ENCODE measurements at regions not wholly inside any gene's neighbourhood (a gene's known extent, or its start where the extent isn't known, plus 50 kb on each side); places are given as distances from the start of the nearest gene placed in this dataset.

- no peak for DNase-seq (ENCODE audit: low read depth, low spot score)
- Histone ChIP-seq H3K4me3 (replicated peaks in 1 of 2; ENCODE audit: low read depth in 1 of 2, low read length in 2 of 2) (no peak overlapping the region), H3K9ac (ENCODE audit: low read length) (no peak overlapping the region), H3K36me3 (ENCODE audit: control insufficient read depth in 1 of 2, insufficient read depth in 2 of 2, low read length in 2 of 2) (no peaks in the 10 kb centered on the region), H3K79me2 (ENCODE audit: insufficient read depth, low read length) (no peaks in the 10 kb centered on the region), H3K4me1 (ENCODE audit: control insufficient read depth in 1 of 2, insufficient read depth in 2 of 2, low read length in 2 of 2) (no peaks in the 10 kb centered on the region), H3K9me3 (ENCODE audit: control insufficient read depth in 1 of 2, insufficient read depth in 1 of 2, low read depth in 1 of 2, low read length in 2 of 2) (no peaks in the 10 kb centered on the region), H3K27ac (ENCODE audit: low read depth, low read length) (no peak overlapping the region), H4K20me1 (ENCODE audit: insufficient read depth) (no peaks in the 10 kb centered on the region), H3K27me3 (ENCODE audit: insufficient read depth, low read length) (peaks cover 17% of the 10 kb centered on the region), H2AFZ (ENCODE audit: low read depth, low read length, poor library complexity, severe bottlenecking) (no peak overlapping the region), H3K4me2 (ENCODE audit: low read length) (no peak overlapping the region), H3K9me2 (ENCODE audit: insufficient read depth) (no peaks in the 10 kb centered on the region)
- intact Hi-C loops (cut with micrococcal nuclease) = no loop called here
- no TSS peak for BruUV-seq (replicated peaks)
- ChIA-PET POLR2A (no interaction called here), RAD21 (ENCODE audit: low non-redundant PET in 1 of 2, low total read pairs in 2 of 2, uncharacterized antibody in 2 of 2, unreplicated experiment in 2 of 2) (no interaction called here), CTCF (interaction anchor here (1.4 kb wide), 1 partner anchor 10 kb away, joined by 4 read pairs; no protein-coding TSS in a partner anchor)
- TF ChIP-seq CBX3 (IDR thresholded peaks at IDR 0.05; ENCODE audit: low read depth) (no peak), ELF1 (IDR thresholded peaks at IDR 0.05; ENCODE audit: borderline replicate concordance, low read depth) (no peak), TCF7L2 (IDR thresholded peaks at IDR 0.05; ENCODE audit: borderline replicate concordance, extremely low read depth, insufficient read depth, insufficient read length) (no peak), EZH2 (IDR thresholded peaks at IDR 0.05) (no peak), POLR2AphosphoS5 (IDR thresholded peaks at IDR 0.05; ENCODE audit: low read depth, low read length) (no peak), JUND (IDR thresholded peaks at IDR 0.05) (no peak), CTCF (IDR thresholded peaks at IDR 0.05 in 2 of 3, conservative IDR thresholded peaks at IDR 0.05 in 1 of 3; ENCODE audit: borderline replicate concordance in 1 of 3, insufficient read depth in 1 of 3, low read depth in 2 of 3, low read length in 2 of 3) (no peak)
- ATAC-seq = no peak
Measured at GRCh38 chr14:22096514-22096895, 422.9 kb upstream of the OR4E1 start.

GRCh38 chr14:22095860-22096513 is 422.4 kb upstream of the OR4E1 start:
- Histone ChIP-seq H3K9ac (ENCODE audit: low read length) (no peak overlapping the region), H3K79me2 (ENCODE audit: insufficient read depth, low read length) (no peaks in the 10 kb centered on the region), H3K27me3 (ENCODE audit: insufficient read depth, low read length) (peaks cover 17% of the 10 kb centered on the region), H4K20me1 (ENCODE audit: insufficient read depth) (no peaks in the 10 kb centered on the region), H3K4me3 (replicated peaks in 1 of 2; ENCODE audit: low read depth in 1 of 2, low read length in 2 of 2) (no peak overlapping the region), H3K36me3 (ENCODE audit: control insufficient read depth in 1 of 2, insufficient read depth in 2 of 2, low read length in 2 of 2) (no peaks in the 10 kb centered on the region), H2AFZ (ENCODE audit: low read depth, low read length, poor library complexity, severe bottlenecking) (no peak overlapping the region), H3K4me1 (ENCODE audit: control insufficient read depth in 1 of 2, insufficient read depth in 2 of 2, low read length in 2 of 2) (no peaks in the 10 kb centered on the region), H3K9me3 (ENCODE audit: control insufficient read depth in 1 of 2, insufficient read depth in 1 of 2, low read depth in 1 of 2, low read length in 2 of 2) (no peaks in the 10 kb centered on the region), H3K9me2 (ENCODE audit: insufficient read depth) (no peaks in the 10 kb centered on the region), H3K27ac (ENCODE audit: low read depth, low read length) (no peak overlapping the region), H3K4me2 (ENCODE audit: low read length) (no peak overlapping the region)
- DNase-seq (ENCODE audit: low read depth, low spot score) (no peak), ATAC-seq (no peak)
- TF ChIP-seq, protein P1, sequence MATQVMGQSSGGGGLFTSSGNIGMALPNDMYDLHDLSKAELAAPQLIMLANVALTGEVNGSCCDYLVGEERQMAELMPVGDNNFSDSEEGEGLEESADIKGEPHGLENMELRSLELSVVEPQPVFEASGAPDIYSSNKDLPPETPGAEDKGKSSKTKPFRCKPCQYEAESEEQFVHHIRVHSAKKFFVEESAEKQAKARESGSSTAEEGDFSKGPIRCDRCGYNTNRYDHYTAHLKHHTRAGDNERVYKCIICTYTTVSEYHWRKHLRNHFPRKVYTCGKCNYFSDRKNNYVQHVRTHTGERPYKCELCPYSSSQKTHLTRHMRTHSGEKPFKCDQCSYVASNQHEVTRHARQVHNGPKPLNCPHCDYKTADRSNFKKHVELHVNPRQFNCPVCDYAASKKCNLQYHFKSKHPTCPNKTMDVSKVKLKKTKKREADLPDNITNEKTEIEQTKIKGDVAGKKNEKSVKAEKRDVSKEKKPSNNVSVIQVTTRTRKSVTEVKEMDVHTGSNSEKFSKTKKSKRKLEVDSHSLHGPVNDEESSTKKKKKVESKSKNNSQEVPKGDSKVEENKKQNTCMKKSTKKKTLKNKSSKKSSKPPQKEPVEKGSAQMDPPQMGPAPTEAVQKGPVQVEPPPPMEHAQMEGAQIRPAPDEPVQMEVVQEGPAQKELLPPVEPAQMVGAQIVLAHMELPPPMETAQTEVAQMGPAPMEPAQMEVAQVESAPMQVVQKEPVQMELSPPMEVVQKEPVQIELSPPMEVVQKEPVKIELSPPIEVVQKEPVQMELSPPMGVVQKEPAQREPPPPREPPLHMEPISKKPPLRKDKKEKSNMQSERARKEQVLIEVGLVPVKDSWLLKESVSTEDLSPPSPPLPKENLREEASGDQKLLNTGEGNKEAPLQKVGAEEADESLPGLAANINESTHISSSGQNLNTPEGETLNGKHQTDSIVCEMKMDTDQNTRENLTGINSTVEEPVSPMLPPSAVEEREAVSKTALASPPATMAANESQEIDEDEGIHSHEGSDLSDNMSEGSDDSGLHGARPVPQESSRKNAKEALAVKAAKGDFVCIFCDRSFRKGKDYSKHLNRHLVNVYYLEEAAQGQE (IDR thresholded peaks at IDR 0.05; ENCODE audit: low read depth) = no peak
- TF ChIP-seq JUND (IDR thresholded peaks at IDR 0.05) (no peak), ELF1 (IDR thresholded peaks at IDR 0.05; ENCODE audit: borderline replicate concordance, low read depth) (no peak), CEBPB (IDR thresholded peaks at IDR 0.05; ENCODE audit: low read depth) (no peak), POLR2A (IDR thresholded peaks at IDR 0.05; ENCODE audit: borderline replicate concordance, extremely low read depth, insufficient read depth, insufficient read length) (no peak), CBX3 (IDR thresholded peaks at IDR 0.05; ENCODE audit: low read depth) (no peak), MAX (IDR thresholded peaks at IDR 0.05) (no peak), SIN3A (IDR thresholded peaks at IDR 0.05; ENCODE audit: low read depth) (no peak), POLR2AphosphoS5 (IDR thresholded peaks at IDR 0.05; ENCODE audit: low read depth, low read length) (no peak)
- intact Hi-C loops (cut with micrococcal nuclease) = no loop called here
- no TSS peak for BruUV-seq (replicated peaks)
- RAD21 ChIA-PET (ENCODE audit: low non-redundant PET in 1 of 2, low total read pairs in 2 of 2, uncharacterized antibody in 2 of 2, unreplicated experiment in 2 of 2) = no interaction called here
- POLR2A ChIA-PET = no interaction called here
- CTCF ChIA-PET = interaction anchor here (0.7 to 1.4 kb wide), 2 partner anchors 11 to 12 kb away, joined by 3 to 4 read pairs; no protein-coding TSS in a partner anchor
